Fibroblast of mammary gland (primary cell): ENCODE measurements at regions not wholly inside any gene's neighbourhood (a gene's known extent, or its start where the extent isn't known, plus 50 kb on each side); places are given as distances from the start of the nearest gene placed in this dataset.

ENCODE experiments used
- DNase-seq: peaks from one replicate; pipeline ENCODE4 v3.0.0-alpha.2; 2010; ENCODE audit warnings: low read depth
- H3K4me3 ChIP-seq: 2 replicates; pipeline ENCODE4 v1.5.1; 2011; ENCODE audit warnings: low read depth, mild to moderate bottlenecking, low read length, moderate library complexity; ENCODE audit not compliant: control insufficient read depth
- TF ChIP-seq, protein P1 (sequence below): conservative IDR thresholded peaks from 2 replicates; pipeline ENCODE4 v1.5.1; 2011; ENCODE audit warnings: low read depth, low read length, inconsistent platforms; ENCODE audit not compliant: control insufficient read depth, insufficient read depth

DNA sequence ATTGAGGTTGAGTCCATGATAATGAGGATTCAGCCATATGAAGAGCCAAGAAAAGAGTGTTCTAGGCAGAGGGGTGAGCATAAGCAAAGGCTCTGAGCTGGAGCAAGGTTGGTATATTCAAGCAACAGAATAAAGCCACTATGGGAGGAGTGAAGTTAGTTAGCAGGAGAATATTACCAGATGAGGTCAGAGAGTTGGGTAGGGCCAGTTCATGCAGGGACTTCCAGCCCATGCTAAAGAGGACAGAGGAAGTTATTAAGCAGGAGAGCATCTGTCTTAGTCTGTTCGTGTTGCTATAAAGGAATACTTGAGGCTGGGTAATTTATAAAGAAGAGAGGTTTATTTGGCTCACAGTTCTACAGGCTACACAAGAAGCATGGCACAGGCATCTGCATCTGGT, 57.1 kb upstream of the ATG10 start:
- H3K4me3 ChIP-seq, result no peak overlapping the region
- DNase-seq, result no peak
- TF ChIP-seq, protein P1, sequence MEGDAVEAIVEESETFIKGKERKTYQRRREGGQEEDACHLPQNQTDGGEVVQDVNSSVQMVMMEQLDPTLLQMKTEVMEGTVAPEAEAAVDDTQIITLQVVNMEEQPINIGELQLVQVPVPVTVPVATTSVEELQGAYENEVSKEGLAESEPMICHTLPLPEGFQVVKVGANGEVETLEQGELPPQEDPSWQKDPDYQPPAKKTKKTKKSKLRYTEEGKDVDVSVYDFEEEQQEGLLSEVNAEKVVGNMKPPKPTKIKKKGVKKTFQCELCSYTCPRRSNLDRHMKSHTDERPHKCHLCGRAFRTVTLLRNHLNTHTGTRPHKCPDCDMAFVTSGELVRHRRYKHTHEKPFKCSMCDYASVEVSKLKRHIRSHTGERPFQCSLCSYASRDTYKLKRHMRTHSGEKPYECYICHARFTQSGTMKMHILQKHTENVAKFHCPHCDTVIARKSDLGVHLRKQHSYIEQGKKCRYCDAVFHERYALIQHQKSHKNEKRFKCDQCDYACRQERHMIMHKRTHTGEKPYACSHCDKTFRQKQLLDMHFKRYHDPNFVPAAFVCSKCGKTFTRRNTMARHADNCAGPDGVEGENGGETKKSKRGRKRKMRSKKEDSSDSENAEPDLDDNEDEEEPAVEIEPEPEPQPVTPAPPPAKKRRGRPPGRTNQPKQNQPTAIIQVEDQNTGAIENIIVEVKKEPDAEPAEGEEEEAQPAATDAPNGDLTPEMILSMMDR, result no peak

GRCh38 chr5:81912933-81913332, 58.9 kb upstream of the ATG10 start:
- TF ChIP-seq, protein P1, result no peak
- no peak for DNase-seq
- no peak overlapping the region for H3K4me3 ChIP-seq

- H3K4me3 ChIP-seq, result no peak overlapping the region
- TF ChIP-seq, protein P1, result no peak
- no peak for DNase-seq
These were observed 62.1 kb upstream of the ATG10 start for GRCh38 chr5:81909677-81910076.

DNA sequence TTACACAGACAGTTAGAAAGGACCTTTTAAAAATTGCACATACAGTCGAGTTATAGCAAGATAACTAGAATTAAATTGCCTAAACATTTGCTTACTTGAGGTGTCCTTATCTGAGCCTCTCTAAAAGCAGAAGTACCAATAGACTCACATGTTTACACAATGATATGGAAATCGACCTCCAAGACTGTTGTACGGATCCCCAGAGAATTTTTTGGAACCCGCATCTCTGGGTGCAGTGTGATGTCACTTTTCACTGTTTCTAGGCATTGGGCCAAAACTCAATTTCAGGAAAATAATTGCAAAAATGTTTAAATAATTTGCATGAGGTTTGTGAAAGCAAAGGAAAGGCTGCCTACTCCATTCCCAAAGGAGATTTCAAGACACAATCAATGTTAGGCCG, 63.1 kb upstream of the ATG10 start:
- no peak overlapping the region for H3K4me3 ChIP-seq
- no peak for DNase-seq
- TF ChIP-seq, protein P1, result no peak

DNA sequence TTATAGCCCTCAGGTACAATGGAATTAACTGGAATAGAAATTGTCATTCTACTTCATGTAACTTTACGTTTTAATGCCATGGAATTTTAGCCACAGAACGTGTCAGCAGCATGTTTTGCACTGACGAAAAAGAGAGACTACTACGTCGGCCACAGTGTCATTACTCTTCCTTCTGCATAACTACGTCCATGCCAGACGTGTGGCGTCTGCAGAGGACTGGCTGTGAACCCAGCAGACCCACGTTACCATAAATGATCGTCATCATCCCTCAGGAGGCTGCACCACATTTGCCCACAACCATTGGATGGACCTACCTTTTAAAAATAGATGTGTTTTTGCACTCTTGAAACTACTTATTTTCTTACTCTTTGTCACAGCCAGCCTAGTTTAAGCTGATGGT, 63.8 kb upstream of the ATG10 start:
- DNase-seq, result no peak
- TF ChIP-seq, protein P1, result no peak
- H3K4me3 ChIP-seq, result no peak overlapping the region

DNA sequence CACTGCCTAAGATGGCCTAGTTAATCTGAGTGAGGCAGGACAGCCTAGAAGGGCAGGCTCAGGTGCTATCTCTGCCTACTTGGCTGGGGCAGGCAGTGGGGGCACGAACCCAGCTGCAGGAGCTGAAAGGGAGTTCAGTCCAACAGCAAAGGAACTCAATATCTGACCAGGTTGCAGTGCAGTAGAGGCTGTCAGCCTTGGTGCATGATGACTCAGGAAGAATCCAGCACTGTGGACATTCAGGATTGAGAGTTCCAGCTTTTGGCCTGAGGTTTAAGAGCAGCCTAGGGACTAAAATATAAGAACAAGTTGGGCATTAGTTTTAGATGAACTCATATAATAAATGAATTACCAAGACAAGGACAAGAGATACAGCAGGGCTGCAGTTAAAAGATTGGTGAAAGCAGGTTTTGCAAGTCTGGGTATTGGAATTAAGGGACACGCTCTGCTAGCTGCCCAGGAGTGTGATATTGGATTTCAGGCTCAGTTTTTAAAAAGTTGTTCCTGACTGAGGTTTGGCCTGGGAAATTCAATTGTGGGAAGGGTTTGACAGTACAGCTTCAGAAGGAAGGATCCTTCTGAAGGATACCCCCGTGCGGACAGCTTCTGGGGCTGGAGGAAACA, 64.7 kb upstream of the ATG10 start:
- H3K4me3 ChIP-seq, result no peak overlapping the region
- no peak for DNase-seq
- TF ChIP-seq, protein P1, result no peak

DNA sequence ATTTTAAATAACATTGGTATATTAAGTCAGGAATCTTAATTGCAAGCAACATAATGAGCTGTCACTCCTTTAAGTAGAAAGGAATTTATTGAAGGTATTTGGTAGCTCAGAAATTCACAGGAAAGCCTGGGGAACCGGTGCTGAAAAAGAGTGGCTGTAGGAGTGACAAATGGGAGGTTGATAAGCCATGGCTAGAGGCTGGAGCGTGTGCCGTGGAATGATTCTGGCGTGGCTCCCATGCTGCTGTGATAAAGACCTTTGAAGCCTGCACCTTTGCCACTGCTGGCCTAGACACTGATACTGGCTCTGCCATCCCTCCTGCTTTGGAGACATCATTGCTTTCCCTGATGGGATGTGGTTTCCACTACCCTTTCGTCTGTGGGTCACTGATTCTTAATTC, 65.7 kb upstream of the ATG10 start:
- TF ChIP-seq, protein P1, result no peak
- DNase-seq, result no peak
- H3K4me3 ChIP-seq, result no peak overlapping the region
